Gastroesophageal sphincter (tissue), 3 donors: ENCODE measurements at regions not wholly inside any gene's neighbourhood (a gene's known extent, or its start where the extent isn't known, plus 50 kb on each side); places are given as distances from the start of the nearest gene placed in this dataset.

Source experiments
- POLR2A ChIP-seq, 2 donors: fragments of 450-650 bp; IDR thresholded peaks; one replicate each; pipeline ENCODE4 v1.6.1; 2017; ENCODE audit warnings: antibody characterized with exemption in 2 of 2, mild to moderate bottlenecking in 2 of 2, moderate library complexity in 1 of 2
- POLR2AphosphoS5 ChIP-seq: sonication (generic); formaldehyde crosslinking; IDR thresholded peaks from one replicate; pipeline ENCODE4 v1.6.1; 2017; ENCODE audit warnings: antibody characterized with exemption
- TF ChIP-seq, protein P1 (sequence below), 4 experiments: fragments of 200-600 bp in 2 of 4; fragments of 450-650 bp in 2 of 4; sonication (generic) in 1 of 4; IDR thresholded peaks; one replicate each; pipeline ENCODE4 v1.5.1; 2017 to 2019; ENCODE audit warnings: antibody characterized with exemption in 4 of 4, mild to moderate bottlenecking in 2 of 4, moderate library complexity in 2 of 4

DNA sequence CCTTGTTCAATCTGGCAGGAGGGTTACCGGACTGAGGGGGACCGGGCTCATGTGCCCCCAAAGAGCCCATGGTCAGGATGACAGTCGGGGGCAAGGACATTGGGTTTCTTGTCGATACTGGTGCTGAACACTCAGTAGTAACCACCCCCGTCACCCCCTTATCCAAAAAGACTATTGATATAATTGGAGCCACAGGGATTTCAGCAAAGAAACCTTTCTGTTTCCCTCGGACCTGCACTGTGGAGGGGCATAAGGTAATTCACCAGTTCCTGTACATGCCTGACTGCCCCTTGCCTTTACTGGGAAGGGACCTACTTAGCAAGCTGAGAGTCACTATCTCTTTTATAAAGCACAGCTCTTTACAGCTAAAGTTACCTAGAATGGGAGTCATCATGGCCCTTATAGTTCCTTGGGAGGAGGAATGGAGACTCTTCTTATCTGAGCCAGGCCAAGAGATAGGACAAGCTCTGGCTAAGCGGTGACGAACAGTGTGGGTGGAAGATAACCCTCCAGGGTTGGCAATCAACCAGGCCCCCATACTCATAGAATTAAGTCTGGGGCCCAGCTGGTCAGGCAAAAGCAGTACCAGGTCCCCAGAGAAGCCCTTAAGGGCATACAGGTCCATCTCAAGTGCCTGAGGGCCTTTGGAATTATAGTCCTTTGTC lies 603.7 kb downstream of the UQCRFS1 start:
- TF ChIP-seq POLR2A (IDR thresholded peaks at IDR 0.05) (no peak), POLR2AphosphoS5 (no peak)
- TF ChIP-seq, protein P1, sequence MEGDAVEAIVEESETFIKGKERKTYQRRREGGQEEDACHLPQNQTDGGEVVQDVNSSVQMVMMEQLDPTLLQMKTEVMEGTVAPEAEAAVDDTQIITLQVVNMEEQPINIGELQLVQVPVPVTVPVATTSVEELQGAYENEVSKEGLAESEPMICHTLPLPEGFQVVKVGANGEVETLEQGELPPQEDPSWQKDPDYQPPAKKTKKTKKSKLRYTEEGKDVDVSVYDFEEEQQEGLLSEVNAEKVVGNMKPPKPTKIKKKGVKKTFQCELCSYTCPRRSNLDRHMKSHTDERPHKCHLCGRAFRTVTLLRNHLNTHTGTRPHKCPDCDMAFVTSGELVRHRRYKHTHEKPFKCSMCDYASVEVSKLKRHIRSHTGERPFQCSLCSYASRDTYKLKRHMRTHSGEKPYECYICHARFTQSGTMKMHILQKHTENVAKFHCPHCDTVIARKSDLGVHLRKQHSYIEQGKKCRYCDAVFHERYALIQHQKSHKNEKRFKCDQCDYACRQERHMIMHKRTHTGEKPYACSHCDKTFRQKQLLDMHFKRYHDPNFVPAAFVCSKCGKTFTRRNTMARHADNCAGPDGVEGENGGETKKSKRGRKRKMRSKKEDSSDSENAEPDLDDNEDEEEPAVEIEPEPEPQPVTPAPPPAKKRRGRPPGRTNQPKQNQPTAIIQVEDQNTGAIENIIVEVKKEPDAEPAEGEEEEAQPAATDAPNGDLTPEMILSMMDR (IDR thresholded peaks at IDR 0.05): no peak
